Trophoblast cell (in vitro differentiated cells and primary cell): ENCODE measurements at regions not wholly inside any gene's neighbourhood (a gene's known extent, or its start where the extent isn't known, plus 50 kb on each side); places are given as distances from the start of the nearest gene placed in this dataset.
A peak's percentile ranks its signal among the peaks of the same experiment; 100 is the strongest.

ENCODE experiments used
- DNase-seq, 2 donors: peaks; one replicate each; pipeline ENCODE4 v3.0.0-alpha.2; 2016
- H2AFZ ChIP-seq: 2 replicates; pipeline ENCODE4 v1.6.1; 2013; ENCODE audit warnings: low read length, moderate library complexity, mild to moderate bottlenecking; ENCODE audit not compliant: insufficient read depth, poor library complexity
- H2AK5ac ChIP-seq: 2 replicates; pipeline ENCODE4 v1.6.1; 2013; ENCODE audit warnings: mild to moderate bottlenecking, low read length
- H2BK120ac ChIP-seq: 2 replicates; pipeline ENCODE4 v1.6.1; 2013; ENCODE audit warnings: low read length, mild to moderate bottlenecking, moderate library complexity; ENCODE audit not compliant: insufficient read depth, poor library complexity
- H2BK12ac ChIP-seq: 2 replicates; pipeline ENCODE4 v1.6.1; 2013; ENCODE audit warnings: mild to moderate bottlenecking, low read length, moderate library complexity
- H2BK5ac ChIP-seq: 2 replicates; pipeline ENCODE4 v1.6.1; 2013; ENCODE audit warnings: low read length, low read depth, moderate library complexity, mild to moderate bottlenecking; ENCODE audit not compliant: poor library complexity
- H3K14ac ChIP-seq: 2 replicates; pipeline ENCODE4 v1.6.1; 2013; ENCODE audit warnings: mild to moderate bottlenecking, low read length
- H3K18ac ChIP-seq: 2 replicates; pipeline ENCODE4 v1.6.1; 2013; ENCODE audit warnings: mild to moderate bottlenecking, low read length
- H3K23ac ChIP-seq: 2 replicates; pipeline ENCODE4 v1.6.1; 2013; ENCODE audit warnings: low read length
- H3K27ac ChIP-seq: 2 replicates; pipeline ENCODE4 v1.5.1; 2013; ENCODE audit warnings: low read depth, mild to moderate bottlenecking, inconsistent platforms, low read length, moderate library complexity
- H3K27me3 ChIP-seq: 2 replicates; pipeline ENCODE4 v1.6.1; 2013; ENCODE audit warnings: inconsistent platforms, mild to moderate bottlenecking, low read length, moderate library complexity; ENCODE audit not compliant: insufficient read depth
- H3K36me3 ChIP-seq, 2 experiments: 1 replicate in 1 of 2; 2 replicates in 1 of 2; pipeline ENCODE4 v1.6.1; 2013; ENCODE audit warnings: low read length in 2 of 2, mild to moderate bottlenecking in 2 of 2, moderate library complexity in 1 of 2; ENCODE audit not compliant: insufficient read depth in 2 of 2, control insufficient read depth in 1 of 2
- H3K4ac ChIP-seq: 2 replicates; pipeline ENCODE4 v1.6.1; 2013; ENCODE audit warnings: low read depth, mild to moderate bottlenecking, low read length, moderate library complexity
- H3K4me1 ChIP-seq, 2 experiments: 1 replicate in 1 of 2; 2 replicates in 1 of 2; pipeline ENCODE4 v1.6.1; 2013; ENCODE audit warnings: low read length in 2 of 2, mild to moderate bottlenecking in 2 of 2, moderate library complexity in 1 of 2; ENCODE audit not compliant: insufficient read depth in 2 of 2, control insufficient read depth in 1 of 2
- H3K4me2 ChIP-seq: 2 replicates; pipeline ENCODE4 v1.6.1; 2013; ENCODE audit warnings: inconsistent platforms, mild to moderate bottlenecking, low read length, moderate library complexity
- H3K4me3 ChIP-seq: 2 replicates; pipeline ENCODE4 v1.5.1; 2013; ENCODE audit warnings: mild to moderate bottlenecking, low read depth, low read length, inconsistent platforms
- H3K79me1 ChIP-seq: one replicate; pipeline ENCODE4 v1.6.1; 2013; ENCODE audit warnings: low read length
- H3K79me2 ChIP-seq: 2 replicates; pipeline ENCODE4 v1.6.1; 2013; ENCODE audit warnings: low read length, mild to moderate bottlenecking; ENCODE audit not compliant: control insufficient read depth, insufficient read depth, poor library complexity
- H3K9ac ChIP-seq: 2 replicates; pipeline ENCODE4 v1.6.1; 2013; ENCODE audit warnings: mild to moderate bottlenecking, low read length
- H3K9me3 ChIP-seq: 2 replicates; pipeline ENCODE4 v1.6.1; 2013; ENCODE audit warnings: low read depth, mild to moderate bottlenecking, control low read depth, inconsistent platforms, low read length; ENCODE audit not compliant: insufficient read depth
- H4K12ac ChIP-seq: 2 replicates; pipeline ENCODE4 v1.6.1; 2013; ENCODE audit warnings: low read depth, mild to moderate bottlenecking, low read length, moderate library complexity
- H4K8ac ChIP-seq: 2 replicates; pipeline ENCODE4 v1.6.1; 2013; ENCODE audit warnings: low read depth, mild to moderate bottlenecking, low read length, moderate library complexity
- H4K91ac ChIP-seq: one replicate; pipeline ENCODE4 v1.6.1; 2013; ENCODE audit warnings: low read depth, mild to moderate bottlenecking, low read length, moderate library complexity
- WGBS: extraction: QIAGEN DNeasy Blood & Tissue Kit; methylation state at CpG from one replicate; pipeline ENCODE4 v1.1.7; 2013; ENCODE audit warnings: missing lambda C conversion rate; ENCODE audit not compliant: insufficient read length, insufficient coverage; ENCODE audit errors: extremely low coverage; 5-methylcytosine and 5-hydroxymethylcytosine counted together

GRCh38 chr11:45092901-45093760 lies 53.3 kb upstream of the PRDM11 start:
- H3K9me3 ChIP-seq, result no peaks in the 10 kb centered on the region
- no peak overlapping the region for H2AK5ac ChIP-seq
- no peak overlapping the region for H3K27ac ChIP-seq
- H3K23ac ChIP-seq, result no peak overlapping the region
- no peak overlapping the region for H3K14ac ChIP-seq
- H4K8ac ChIP-seq, result no peak overlapping the region
- H3K18ac ChIP-seq, result no peak overlapping the region
- no peak overlapping the region for H3K4ac ChIP-seq
- peaks cover 8% of the 10 kb centered on the region for H3K79me1 ChIP-seq
- no peak overlapping the region for H3K9ac ChIP-seq
- H4K12ac ChIP-seq, result no peak overlapping the region
- no peak for DNase-seq
- no peak overlapping the region for H4K91ac ChIP-seq
- peak overlapping the region; percentile 44 for H2BK120ac ChIP-seq
- no peak overlapping the region for H2AFZ ChIP-seq
- H3K36me3 ChIP-seq, result no peaks in the 10 kb centered on the region
- H3K4me2 ChIP-seq, result no peak overlapping the region
- peaks cover 16 to 22% of the 10 kb centered on the region in 2 experiments for H3K4me1 ChIP-seq
- peak overlapping the region; percentile 21 for H2BK12ac ChIP-seq
- no peaks in the 10 kb centered on the region for H3K27me3 ChIP-seq
- no CpG with 5 or more reads among the region's 15 CpGs for WGBS
- H2BK5ac ChIP-seq, result peak overlapping the region; percentile 4
- H3K79me2 ChIP-seq, result no peaks in the 10 kb centered on the region
- no peak overlapping the region for H3K4me3 ChIP-seq

GRCh38 chr11:45093761-45094455 lies 52.5 kb upstream of the PRDM11 start:
- no peak overlapping the region for H3K4me2 ChIP-seq
- no peak overlapping the region for H3K4ac ChIP-seq
- H3K36me3 ChIP-seq, result no peaks in the 10 kb centered on the region
- H3K79me1 ChIP-seq, result peaks cover 8% of the 10 kb centered on the region
- H3K79me2 ChIP-seq, result no peaks in the 10 kb centered on the region
- H3K18ac ChIP-seq, result no peak overlapping the region
- H4K91ac ChIP-seq, result no peak overlapping the region
- no peak overlapping the region for H2AK5ac ChIP-seq
- no CpG with 5 or more reads among the region's 8 CpGs for WGBS
- no peak overlapping the region for H3K14ac ChIP-seq
- H4K12ac ChIP-seq, result no peak overlapping the region
- no peak overlapping the region for H3K27ac ChIP-seq
- no peak overlapping the region for H3K23ac ChIP-seq
- H3K9ac ChIP-seq, result no peak overlapping the region
- no peaks in the 10 kb centered on the region for H3K9me3 ChIP-seq
- H3K4me3 ChIP-seq, result no peak overlapping the region
- no peak overlapping the region for H2BK5ac ChIP-seq
- H2AFZ ChIP-seq, result no peak overlapping the region
- no peak overlapping the region for H2BK120ac ChIP-seq
- H3K4me1 ChIP-seq, result peaks cover 12 to 20% of the 10 kb centered on the region in 2 experiments
- H3K27me3 ChIP-seq, result no peaks in the 10 kb centered on the region
- H4K8ac ChIP-seq, result no peak overlapping the region
- H2BK12ac ChIP-seq, result no peak overlapping the region
- no peak for DNase-seq

GRCh38 chr11:45094958-45095690 lies 51.3 kb upstream of the PRDM11 start:
- H3K14ac ChIP-seq, result no peak overlapping the region
- DNase-seq, result no peak
- no peaks in the 10 kb centered on the region for H3K27me3 ChIP-seq
- H3K36me3 ChIP-seq, result no peaks in the 10 kb centered on the region
- no peak overlapping the region for H3K9ac ChIP-seq
- peaks cover 8% of the 10 kb centered on the region for H3K79me1 ChIP-seq
- H4K91ac ChIP-seq, result no peak overlapping the region
- H2BK5ac ChIP-seq, result no peak overlapping the region
- H3K79me2 ChIP-seq, result no peaks in the 10 kb centered on the region
- H3K4ac ChIP-seq, result no peak overlapping the region
- no peak overlapping the region for H3K4me3 ChIP-seq
- no peak overlapping the region for H3K23ac ChIP-seq
- H4K12ac ChIP-seq, result no peak overlapping the region
- no peaks in the 10 kb centered on the region for H3K9me3 ChIP-seq
- no peak overlapping the region for H2BK120ac ChIP-seq
- no peak overlapping the region for H3K18ac ChIP-seq
- H3K4me1 ChIP-seq, result peaks cover 10 to 16% of the 10 kb centered on the region in 2 experiments
- H2AK5ac ChIP-seq, result no peak overlapping the region
- H3K27ac ChIP-seq, result no peak overlapping the region
- no peak overlapping the region for H4K8ac ChIP-seq
- H2BK12ac ChIP-seq, result no peak overlapping the region
- H2AFZ ChIP-seq, result no peak overlapping the region
- WGBS, result no CpG with 5 or more reads among the region's 10 CpGs
- no peak overlapping the region for H3K4me2 ChIP-seq

- Histone ChIP-seq H3K4me3 (no peak overlapping the region), H3K14ac (no peak overlapping the region), H3K79me1 (peaks cover 7% of the 10 kb centered on the region), H2BK12ac (no peak overlapping the region), H3K23ac (no peak overlapping the region), H2AFZ (no peak overlapping the region), H3K4me2 (no peak overlapping the region), H3K9ac (no peak overlapping the region), H4K91ac (no peak overlapping the region), H3K4me1 (peaks cover 10 to 16% of the 10 kb centered on the region in 2 experiments), H4K8ac (no peak overlapping the region), H2BK120ac (no peak overlapping the region), H3K18ac (no peak overlapping the region), H2BK5ac (no peak overlapping the region), H3K36me3 (no peaks in the 10 kb centered on the region), H2AK5ac (no peak overlapping the region), H3K27ac (no peak overlapping the region), H3K4ac (no peak overlapping the region), H3K79me2 (no peaks in the 10 kb centered on the region), H3K9me3 (peaks cover 2% of the 10 kb centered on the region), H4K12ac (no peak overlapping the region), H3K27me3 (no peaks in the 10 kb centered on the region)
- no CpG with 5 or more reads among the region's 6 CpGs for WGBS
- no peak for DNase-seq
Measured at GRCh38 chr11:45095691-45096010, 50.8 kb upstream of the PRDM11 start.
